CMK (cell line): ENCODE measurements at regions not wholly inside any gene's neighbourhood (a gene's known extent, or its start where the extent isn't known, plus 50 kb on each side); places are given as distances from the start of the nearest gene placed in this dataset.

ENCODE experiments used
- DNase-seq: peaks from one replicate; pipeline ENCODE4 v3.0.0-alpha.2; 2010; ENCODE audit warnings: low read depth

GRCh38 chr1:94734963-94735901 lies 84.9 kb upstream of the SLC44A3 start:
- peak; percentile 77 for DNase-seq

- no peak for DNase-seq
Observed at GRCh38 chr1:94731891-94732290, 88.3 kb upstream of the SLC44A3 start.

- no peak for DNase-seq
Observed at GRCh38 chr1:94730450-94730849, 89.7 kb upstream of the SLC44A3 start.

GRCh38 chr1:94729267-94729666 lies 90.9 kb upstream of the SLC44A3 start:
- DNase-seq, result no peak

- no peak for DNase-seq
Observed at GRCh38 chr1:94727846-94728715, 92.1 kb upstream of the SLC44A3 start.

GRCh38 chr1:94726981-94727685 lies 93.0 kb upstream of the SLC44A3 start:
- no peak for DNase-seq

- no peak for DNase-seq
Observed at GRCh38 chr1:94725566-94725965, 94.6 kb upstream of the SLC44A3 start.

GRCh38 chr1:94723894-94724293 lies 96.3 kb upstream of the SLC44A3 start:
- DNase-seq, result no peak

- DNase-seq, result no peak
Observed at GRCh38 chr1:94723463-94723862, 96.7 kb upstream of the SLC44A3 start.

GRCh38 chr1:94722181-94722580 lies 98.0 kb upstream of the SLC44A3 start:
- DNase-seq, result no peak

GRCh38 chr1:94721240-94721639 lies 98.9 kb upstream of the SLC44A3 start:
- DNase-seq, result no peak

- no peak for DNase-seq
Observed at GRCh38 chr1:94719926-94720793, 100.0 kb upstream of the SLC44A3 start.

GRCh38 chr1:94716965-94717364 lies 103.2 kb upstream of the SLC44A3 start:
- DNase-seq, result no peak

- no peak for DNase-seq
Observed at GRCh38 chr1:94715321-94715720, 104.8 kb upstream of the SLC44A3 start.

GRCh38 chr1:94714552-94714951 lies 105.6 kb upstream of the SLC44A3 start:
- no peak for DNase-seq

GRCh38 chr1:94714152-94714551 lies 106.0 kb upstream of the SLC44A3 start:
- no peak for DNase-seq

GRCh38 chr1:94713472-94714141 lies 106.5 kb upstream of the SLC44A3 start:
- no peak for DNase-seq

- DNase-seq, result no peak
Observed at GRCh38 chr1:94709891-94710581, 110.1 kb upstream of the SLC44A3 start.

GRCh38 chr1:94708811-94709210 lies 111.3 kb upstream of the SLC44A3 start:
- no peak for DNase-seq

- no peak for DNase-seq
Observed at GRCh38 chr1:94708299-94708685, 111.9 kb upstream of the SLC44A3 start.
